Small intestine (tissue), 7 donors: ENCODE measurements at regions not wholly inside any gene's neighbourhood (a gene's known extent, or its start where the extent isn't known, plus 50 kb on each side); places are given as distances from the start of the nearest gene placed in this dataset.
"Not testable (repeated sequence)": the region's sequence is repeated elsewhere in the genome, so short reads cannot be mapped to it uniquely, and the experiment has no call there.

Experiments
- DNase-seq, 2 donors: peaks; one replicate each; pipeline versions ENCODE4 v3.0.0 to v3.0.0-alpha.2; 2013
- FAIRE-seq: peaks from 2 replicates; lab custom pipeline; 2012; peaks lifted over from hg19 to GRCh38; lab: Jason Lieb, UNC
- H3K27ac ChIP-seq, 3 donors: one replicate each; pipeline ENCODE4 v1.5.1; 2013; ENCODE audit warnings: low read length in 2 of 3, mild to moderate bottlenecking in 2 of 3, control low read depth in 1 of 3, inconsistent platforms in 1 of 3, low read depth in 1 of 3, moderate library complexity in 1 of 3
- H3K27me3 ChIP-seq, 3 donors: one replicate each; pipeline ENCODE4 v1.6.1; 2013; ENCODE audit warnings: low read length in 3 of 3, inconsistent platforms in 1 of 3; ENCODE audit not compliant: control insufficient read depth in 3 of 3, insufficient read depth in 3 of 3
- H3K36me3 ChIP-seq, 3 donors: one replicate each; pipeline ENCODE4 v1.6.1; 2013; ENCODE audit warnings: low read length in 3 of 3, inconsistent platforms in 1 of 3, low read depth in 1 of 3, mild to moderate bottlenecking in 1 of 3, moderate library complexity in 1 of 3; ENCODE audit not compliant: control insufficient read depth in 3 of 3, insufficient read depth in 2 of 3
- H3K4me1 ChIP-seq, 3 donors: one replicate each; pipeline ENCODE4 v1.6.1; 2013; ENCODE audit warnings: low read length in 2 of 3, inconsistent platforms in 1 of 3, low read depth in 1 of 3, mild to moderate bottlenecking in 1 of 3, moderate library complexity in 1 of 3; ENCODE audit not compliant: control insufficient read depth in 3 of 3, insufficient read depth in 2 of 3
- H3K4me3 ChIP-seq, 3 donors: one replicate each; pipeline ENCODE4 v1.5.1; 2013; ENCODE audit warnings: low read length in 3 of 3, control low read depth in 1 of 3, inconsistent platforms in 1 of 3, low read depth in 1 of 3, mild to moderate bottlenecking in 1 of 3, moderate library complexity in 1 of 3
- H3K9me3 ChIP-seq, 2 donors: one replicate each; pipeline ENCODE4 v1.6.1; 2013; ENCODE audit warnings: low read depth in 1 of 2, low read length in 1 of 2; ENCODE audit not compliant: control insufficient read depth in 2 of 2, insufficient read depth in 1 of 2
- WGBS, 3 donors: extraction: QIAGEN DNeasy Blood & Tissue Kit; methylation state at CpG; one replicate each; pipeline ENCODE4 v1.1.7; 2013; 5-methylcytosine and 5-hydroxymethylcytosine counted together
- donor health status: healthy with polysubstance abuse.
- donor health status: control.
- donor health status: control.
- donor health status: Bipolar disorder and iron deficiency.
- donor health status: healthy.

GRCh38 chr2:226169751-226170581 is 629.7 kb downstream of the IRS1 start:
- WGBS, 3 donors = 77 to 87% (median 85%) methylated on average over 4 of the region's 4 CpGs
- DNase-seq = no peak
- FAIRE-seq = no peak
- Histone ChIP-seq H3K27me3 (no peaks in the 10 kb centered on the region), H3K27ac (no peak overlapping the region), H3K36me3 (no peaks in the 10 kb centered on the region), H3K9me3 (no peaks in the 10 kb centered on the region), H3K4me3 (no peak overlapping the region), H3K4me1 (no peaks in the 10 kb centered on the region)

DNA sequence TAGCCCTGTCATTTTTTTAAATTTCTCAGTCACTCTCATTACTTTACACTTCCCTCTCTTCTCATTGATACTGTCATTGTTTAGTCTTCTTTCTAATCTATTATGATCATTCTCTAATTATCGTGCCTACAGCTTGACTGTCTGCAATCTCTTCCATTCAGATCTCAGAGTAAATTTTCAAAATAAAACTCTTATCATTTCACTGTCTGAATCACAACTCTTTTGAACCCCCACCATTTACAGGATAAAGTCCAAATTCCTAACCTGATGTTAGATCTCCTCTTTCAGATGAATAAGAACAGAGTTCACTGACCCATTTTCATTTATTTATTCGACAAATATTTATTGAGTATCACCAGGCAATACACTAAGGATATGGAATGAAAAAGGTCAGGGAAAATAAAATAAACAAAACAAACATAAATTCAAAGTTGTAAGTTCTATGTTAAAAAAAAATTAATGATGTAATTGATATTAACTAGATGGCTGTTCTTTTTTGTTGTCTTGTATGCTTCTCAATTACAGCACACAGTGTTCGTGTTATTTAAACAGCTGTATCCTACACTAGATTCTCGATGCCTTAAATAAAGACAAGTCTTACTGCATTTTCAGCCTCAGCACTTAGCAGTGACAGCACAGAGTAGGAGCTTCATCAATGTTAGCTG is 631.0 kb downstream of the IRS1 start:
- no peaks in the 10 kb centered on the region for H3K27me3 ChIP-seq
- H3K4me1 ChIP-seq = no peaks in the 10 kb centered on the region
- H3K9me3 ChIP-seq = no peaks in the 10 kb centered on the region
- no peaks in the 10 kb centered on the region for H3K36me3 ChIP-seq
- no peak overlapping the region for H3K4me3 ChIP-seq
- H3K27ac ChIP-seq = no peak overlapping the region
- FAIRE-seq (no peak), DNase-seq (no peak)
- 56 to 74% (median 62%) methylated on average over 4 of the region's 4 CpGs for WGBS, 3 donors

DNA sequence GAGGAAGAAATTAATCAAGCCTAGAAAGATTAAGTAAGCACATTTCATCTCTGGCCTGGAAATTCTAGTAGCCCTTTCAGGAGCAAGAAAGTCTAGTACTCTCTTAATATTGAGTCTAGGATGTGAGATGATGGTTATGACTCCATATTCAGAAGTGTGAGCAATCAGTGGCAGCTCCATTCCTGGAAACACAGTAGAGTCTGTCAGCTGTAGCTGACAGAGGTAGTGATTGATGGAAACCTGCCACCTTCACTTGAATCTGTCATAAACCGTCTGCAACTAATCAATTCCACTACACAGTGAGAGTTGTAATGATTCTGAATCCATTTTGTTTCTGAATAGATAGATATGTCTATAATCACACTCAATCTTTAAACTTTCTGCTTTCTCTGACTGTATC is 635.1 kb downstream of the IRS1 start:
- Histone ChIP-seq H3K4me1 (no peaks in the 10 kb centered on the region), H3K27ac (no peak overlapping the region), H3K36me3 (no peaks in the 10 kb centered on the region), H3K27me3 (no peaks in the 10 kb centered on the region), H3K9me3 (no peaks in the 10 kb centered on the region), H3K4me3 (no peak overlapping the region)
- WGBS, 3 donors = 46 to 67% (median 46%) methylated on average over 1 of the region's 1 CpG
- DNase-seq (no peak), FAIRE-seq (no peak)

DNA sequence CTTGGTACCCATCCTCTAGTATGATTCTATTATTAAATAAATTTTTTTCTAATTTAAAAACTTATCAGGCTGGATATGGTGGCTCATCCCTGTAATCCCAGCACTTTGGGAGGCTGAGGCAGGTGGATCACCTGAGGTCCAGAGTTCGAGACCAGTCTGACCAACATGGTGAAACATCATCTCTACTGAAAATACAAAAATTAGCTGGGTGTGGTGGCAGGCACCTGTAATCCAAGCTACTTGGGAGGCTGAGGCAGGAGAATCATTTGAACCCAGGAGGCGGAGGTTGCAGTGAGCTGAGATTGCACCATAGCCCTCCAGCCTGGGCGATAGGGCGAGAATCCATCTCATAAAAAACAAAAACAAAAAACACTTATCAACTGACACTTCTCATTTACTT is 639.0 kb downstream of the IRS1 start:
- not testable (repeated sequence) for H3K9me3 ChIP-seq, FAIRE-seq, H3K27ac ChIP-seq, H3K4me3 ChIP-seq, H3K36me3 ChIP-seq, H3K27me3 ChIP-seq, H3K4me1 ChIP-seq, DNase-seq
- 86 to 95% (median 93%) methylated on average over 4 of the region's 4 CpGs for WGBS, 3 donors

- Histone ChIP-seq H3K9me3 (no peaks in the 10 kb centered on the region), H3K36me3 (no peaks in the 10 kb centered on the region), H3K4me3 (no peak overlapping the region), H3K27me3 (no peaks in the 10 kb centered on the region), H3K4me1 (no peaks in the 10 kb centered on the region), H3K27ac (no peak overlapping the region)
- FAIRE-seq = no peak
- DNase-seq = no peak
- WGBS, 3 donors = 5 to 26% (median 18%) methylated on average over 4 of the region's 4 CpGs
These were observed 639.6 kb downstream of the IRS1 start for GRCh38 chr2:226159875-226160479.

GRCh38 chr2:226158940-226159339 is 640.7 kb downstream of the IRS1 start:
- Histone ChIP-seq H3K4me1 (no peaks in the 10 kb centered on the region), H3K9me3 (no peaks in the 10 kb centered on the region), H3K36me3 (no peaks in the 10 kb centered on the region), H3K4me3 (no peak overlapping the region), H3K27me3 (no peaks in the 10 kb centered on the region), H3K27ac (no peak overlapping the region)
- 84 to 92% (median 92%) methylated on average over 2 of the region's 2 CpGs for WGBS, 3 donors
- DNase-seq (no peak), FAIRE-seq (no peak)

GRCh38 chr2:226158229-226158628 is 641.4 kb downstream of the IRS1 start:
- WGBS, 3 donors = 86 to 100% (median 88%) methylated on average over 1 of the region's 1 CpG

GRCh38 chr2:226155093-226155875 is 644.3 kb downstream of the IRS1 start:
- Histone ChIP-seq H3K36me3 (no peaks in the 10 kb centered on the region), H3K27me3 (no peaks in the 10 kb centered on the region), H3K27ac (no peak overlapping the region), H3K4me3 (no peak overlapping the region), H3K9me3 (no peaks in the 10 kb centered on the region), H3K4me1 (no peaks in the 10 kb centered on the region)
- FAIRE-seq (no peak), DNase-seq (no peak)
- WGBS, 3 donors = 60 to 68% (median 65%) methylated on average over 5 of the region's 5 CpGs

More at GRCh38 chr2:226158229-226158628, 641.4 kb downstream of the IRS1 start:
- Histone ChIP-seq H3K4me1 (no peaks in the 10 kb centered on the region), H3K36me3 (no peaks in the 10 kb centered on the region), H3K27ac (no peak overlapping the region), H3K4me3 (no peak overlapping the region), H3K9me3 (no peaks in the 10 kb centered on the region), H3K27me3 (no peaks in the 10 kb centered on the region)
- FAIRE-seq (no peak), DNase-seq (no peak)
